HepG2 (cell line): ENCODE measurements at regions not wholly inside any gene's neighbourhood (a gene's known extent, or its start where the extent isn't known, plus 50 kb on each side); places are given as distances from the start of the nearest gene placed in this dataset.

ENCODE experiments used
- ATAC-seq: fragments of 200-7000 bp; cut with Tn5 transposase; 3 replicates; pipeline ENCODE4 v1.9.1; 2020; ENCODE audit warnings: mild to moderate bottlenecking, moderate library complexity
- BruUV-seq: library from RNA; stranded (reverse); fragments of 400-500 nt; replicated peaks from 2 replicates; lab custom pipeline; 2021; lab: Mats Ljungman, UMichigan
- CTCF ChIA-PET: fragments of 300-600 bp; formaldehyde crosslinking; extraction: SDS; loops from one replicate; lab custom pipeline; 2021; ENCODE audit warnings: low total read pairs, inconsistent platforms, low intra/inter-chr PET ratio; lab: Yijun Ruan, JAX
- POLR2A ChIA-PET: fragments of 350-600 bp; sonication (Branson Sonifier 250); formaldehyde crosslinking; loops from one replicate; lab custom pipeline; 2020; ENCODE audit warnings: antibody characterized with exemption, inconsistent platforms; lab: Yijun Ruan, JAX
- DNase-seq: peaks from one replicate; pipeline ENCODE4 v3.0.0-alpha.2; 2015; ENCODE audit warnings: low spot score
- FAIRE-seq: peaks from 3 replicates; lab custom pipeline; 2011; peaks lifted over from hg19 to GRCh38; lab: Jason Lieb, UNC
- H2AFZ ChIP-seq: one replicate; pipeline ENCODE4 v1.6.1; 2011; ENCODE audit warnings: low read length, inconsistent platforms
- H3K27ac ChIP-seq: fragments of 300-600 bp; 3 replicates; pipeline ENCODE4 v1.8.0; 2011; ENCODE audit warnings: mixed run types, mild to moderate bottlenecking, mixed read lengths, low read length, inconsistent platforms; ENCODE audit not compliant: insufficient read depth; ENCODE audit errors: extremely low read length
- H3K27me3 ChIP-seq, 2 experiments: fragments of 200-600 bp in 1 of 2; 2 replicates in 1 of 2; 3 replicates in 1 of 2; pipeline versions ENCODE4 v1.6.0 to v1.8.0; 2011; ENCODE audit warnings: low read length in 2 of 2, mild to moderate bottlenecking in 2 of 2, moderate library complexity in 2 of 2, inconsistent platforms in 1 of 2; ENCODE audit not compliant: insufficient read depth in 2 of 2, control insufficient read depth in 1 of 2
- H3K36me3 ChIP-seq, 2 experiments: fragments of 200-600 bp in 1 of 2; replicated peaks in 1 of 2; 2 replicates in 1 of 2; 3 replicates in 1 of 2; pipeline versions ENCODE4 v1.5.1 to v1.8.0; 2011; ENCODE audit warnings: low read length in 2 of 2, inconsistent platforms in 1 of 2; ENCODE audit not compliant: insufficient read depth in 2 of 2, control insufficient read depth in 1 of 2
- H3K4me1 ChIP-seq: 2 replicates; pipeline ENCODE4 v1.5.1; 2012; ENCODE audit warnings: low read length, inconsistent platforms; ENCODE audit not compliant: insufficient read depth
- H3K4me2 ChIP-seq: 2 replicates; pipeline ENCODE4 v1.6.0; 2011; ENCODE audit warnings: low read depth, low read length, inconsistent platforms
- H3K4me3 ChIP-seq, 3 experiments: fragments of 200-600 bp in 1 of 3; sonication (generic), shearing (Covaris generic) in 1 of 3; replicated peaks in 1 of 3; 2 replicates each; pipeline ENCODE4 v1.5.1; 2011 to 2016; ENCODE audit warnings: low read length in 3 of 3, inconsistent platforms in 2 of 3, low read depth in 2 of 3, mild to moderate bottlenecking in 2 of 3, control low read depth in 1 of 3, mixed read lengths in 1 of 3; ENCODE audit not compliant: insufficient read depth in 1 of 3
- H3K79me2 ChIP-seq: one replicate; pipeline ENCODE4 v1.6.1; 2011; ENCODE audit warnings: low read length, inconsistent platforms; ENCODE audit not compliant: insufficient read depth
- H3K9ac ChIP-seq: 2 replicates; pipeline ENCODE4 v1.6.0; 2011; ENCODE audit warnings: mild to moderate bottlenecking, low read depth, low read length, inconsistent platforms; ENCODE audit not compliant: insufficient read depth
- H3K9me3 ChIP-seq: 2 replicates; pipeline ENCODE4 v1.5.1; 2012; ENCODE audit warnings: mild to moderate bottlenecking, low read length
- H4K20me1 ChIP-seq: 2 replicates; pipeline ENCODE4 v1.6.0; 2011; ENCODE audit warnings: inconsistent platforms, mild to moderate bottlenecking, low read length, moderate library complexity; ENCODE audit not compliant: insufficient read depth
- FOXO1 ChIP-seq: sonication (generic); formaldehyde crosslinking; IDR thresholded peaks from 2 replicates; pipeline ENCODE4 v1.4.0; 2020; ENCODE audit warnings: missing genetic modification reagents
- HNRNPUL1 ChIP-seq: fragments of 200-400 bp; formaldehyde crosslinking; IDR thresholded peaks from 2 replicates; pipeline ENCODE4 v1.6.1; 2017; ENCODE audit warnings: low read depth, mild to moderate bottlenecking, low read length, moderate library complexity
- JUN ChIP-seq: sonication (generic); formaldehyde crosslinking; IDR thresholded peaks from 2 replicates; pipeline ENCODE4 v1.4.0; 2020; ENCODE audit warnings: mild to moderate bottlenecking, missing genetic modification reagents
- KDM2A ChIP-seq: sonication (generic); formaldehyde crosslinking; IDR thresholded peaks from 2 replicates; pipeline ENCODE4 v1.4.0; 2020; ENCODE audit warnings: low read depth, missing genetic modification reagents, borderline replicate concordance
- KLF9 ChIP-seq: IDR thresholded peaks from 2 replicates; pipeline ENCODE4 v1.6.1; 2016; ENCODE audit warnings: low read depth
- MTA1 ChIP-seq: sonication (generic); formaldehyde crosslinking; IDR thresholded peaks from 2 replicates; pipeline ENCODE4 v1.4.0; 2020; ENCODE audit warnings: missing genetic modification reagents, mild to moderate bottlenecking, borderline replicate concordance
- NCOA1 ChIP-seq: sonication (generic); formaldehyde crosslinking; IDR thresholded peaks from 2 replicates; pipeline ENCODE4 v1.9.0; 2021; ENCODE audit warnings: missing genetic modification reagents
- SAFB2 ChIP-seq: sonication (generic); formaldehyde crosslinking; IDR thresholded peaks from 2 replicates; pipeline ENCODE4 v1.5.1; 2020; ENCODE audit warnings: missing genetic modification reagents, low read depth, mild to moderate bottlenecking, borderline replicate concordance
- TEAD2 ChIP-seq: sonication (generic); formaldehyde crosslinking; IDR thresholded peaks from 2 replicates; pipeline ENCODE4 v1.9.0; 2021; ENCODE audit warnings: missing genetic modification reagents
- TP53 ChIP-seq: sonication (generic); formaldehyde crosslinking; conservative IDR thresholded peaks from 2 replicates; pipeline ENCODE4 v1.4.0; 2020; ENCODE audit warnings: missing genetic modification reagents
- ZNF460 ChIP-seq: sonication (generic); formaldehyde crosslinking; IDR thresholded peaks from 2 replicates; pipeline ENCODE4 v1.5.1; 2020; ENCODE audit warnings: missing genetic modification reagents, mild to moderate bottlenecking, borderline replicate concordance
- ZNF468 ChIP-seq: sonication (generic); formaldehyde crosslinking; IDR thresholded peaks from 2 replicates; pipeline ENCODE4 v1.8.0; 2022; ENCODE audit warnings: mild to moderate bottlenecking, moderate library complexity, missing genetic modification reagents
- ZNF546 ChIP-seq: sonication (generic); formaldehyde crosslinking; conservative IDR thresholded peaks from 2 replicates; pipeline ENCODE4 v1.8.1; 2023; ENCODE audit warnings: mild to moderate bottlenecking, missing genetic modification reagents
- ZNF678 ChIP-seq: sonication (generic); formaldehyde crosslinking; IDR thresholded peaks from 2 replicates; pipeline ENCODE4 v1.4.0; 2020; ENCODE audit warnings: mild to moderate bottlenecking, missing genetic modification reagents
- ZUFSP ChIP-seq: sonication (generic); formaldehyde crosslinking; IDR thresholded peaks from 2 replicates; pipeline ENCODE4 v1.9.0; 2021; ENCODE audit warnings: missing genetic modification reagents, mild to moderate bottlenecking, borderline replicate concordance
- ZZZ3 ChIP-seq: sonication (generic); formaldehyde crosslinking; IDR thresholded peaks from 2 replicates; pipeline ENCODE4 v1.4.0; 2020; ENCODE audit warnings: missing genetic modification reagents, mild to moderate bottlenecking, borderline replicate concordance
- in situ Hi-C: cut with HindIII; loops from 2 replicates; pipeline ENCODE4 v1.10.0; 2017; ENCODE audit warnings: low pct_unique_long_range_greater_than_20kb; ENCODE audit not compliant: extremely low pct_ligation_motif_present
- intact Hi-C: fragments of 100-400 bp; cut with micrococcal nuclease; formaldehyde crosslinking; loops from one replicate; pipeline ENCODE4 v1.10.0; 2022; ENCODE audit not compliant: unreplicated experiment
- TF ChIP-seq, protein P1 (sequence below): sonication (generic); formaldehyde crosslinking; IDR thresholded peaks from 2 replicates; pipeline ENCODE4 v1.8.0; 2023; ENCODE audit warnings: mild to moderate bottlenecking, missing genetic modification reagents
- TF ChIP-seq, protein P2 (sequence below): sonication (generic); formaldehyde crosslinking; IDR thresholded peaks from 2 replicates; pipeline ENCODE4 v1.4.0; 2020; ENCODE audit warnings: missing genetic modification reagents
- TF ChIP-seq, protein P3 (sequence below): IDR thresholded peaks from 2 replicates; pipeline ENCODE4 v1.6.1; 2016; ENCODE audit warnings: missing genetic modification reagents, missing compliant biosample characterization
- TF ChIP-seq, protein P4 (sequence below): sonication (generic); formaldehyde crosslinking; IDR thresholded peaks from 2 replicates; pipeline ENCODE4 v1.5.0; 2020; ENCODE audit warnings: mild to moderate bottlenecking, missing genetic modification reagents, moderate library complexity

DNA sequence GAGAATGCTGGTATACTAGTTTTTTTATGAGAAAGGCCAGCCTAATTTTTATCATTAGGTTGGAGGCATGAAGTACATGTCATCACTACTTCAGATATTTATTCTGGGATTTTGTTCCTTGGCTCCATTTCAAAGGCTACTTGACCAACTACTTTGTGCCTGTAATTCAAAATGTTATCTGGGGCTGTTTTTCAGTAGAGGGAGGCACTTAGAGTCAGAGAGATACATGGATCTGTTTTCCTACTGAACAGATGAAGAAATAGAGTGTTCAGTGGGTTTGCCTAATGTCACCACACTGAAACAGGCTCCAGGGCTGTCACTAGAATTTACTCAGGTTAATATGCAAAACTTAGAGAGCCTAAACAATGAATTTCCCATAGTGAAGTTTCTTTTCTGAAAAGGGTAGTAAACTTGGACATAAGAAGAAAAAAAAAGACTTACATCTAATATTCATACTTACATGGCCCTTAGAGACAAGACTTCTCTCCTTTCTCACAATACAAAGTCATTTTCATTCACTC is 127.3 kb upstream of the ITGB1 start:
- Histone ChIP-seq H3K36me3 (no peaks in the 10 kb centered on the region), H2AFZ (no peak overlapping the region), H3K79me2 (no peaks in the 10 kb centered on the region), H4K20me1 (no peaks in the 10 kb centered on the region), H3K27me3 (no peaks in the 10 kb centered on the region), H3K9me3 (no peaks in the 10 kb centered on the region), H3K9ac (no peak overlapping the region), H3K4me3 (no peak overlapping the region), H3K4me1 (no peaks in the 10 kb centered on the region), H3K4me2 (no peak overlapping the region), H3K27ac (no peak overlapping the region)
- CTCF ChIA-PET: no interaction called here
- no peak for FAIRE-seq
- no TSS peak for BruUV-seq
- ATAC-seq: no peak
- in situ Hi-C loops: no loop called here
- TF ChIP-seq, protein P1, sequence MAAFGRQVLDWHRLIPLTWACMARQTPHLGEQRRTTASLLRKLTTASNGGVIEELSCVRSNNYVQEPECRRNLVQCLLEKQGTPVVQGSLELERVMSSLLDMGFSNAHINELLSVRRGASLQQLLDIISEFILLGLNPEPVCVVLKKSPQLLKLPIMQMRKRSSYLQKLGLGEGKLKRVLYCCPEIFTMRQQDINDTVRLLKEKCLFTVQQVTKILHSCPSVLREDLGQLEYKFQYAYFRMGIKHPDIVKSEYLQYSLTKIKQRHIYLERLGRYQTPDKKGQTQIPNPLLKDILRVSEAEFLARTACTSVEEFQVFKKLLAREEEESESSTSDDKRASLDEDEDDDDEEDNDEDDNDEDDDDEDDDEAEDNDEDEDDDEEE (CRISPR knock-in tag): no peak
- TF ChIP-seq ZNF678 (CRISPR knock-in tag) (no peak), ZZZ3 (CRISPR knock-in tag) (no peak), JUN (no peak), ZNF546 (CRISPR knock-in tag) (no peak), FOXO1 (no peak), ZNF468 (CRISPR knock-in tag) (no peak), TEAD2 (CRISPR knock-in tag) (no peak), ZUFSP (no peak), NCOA1 (CRISPR knock-in tag) (no peak), KLF9 (no peak), MTA1 (CRISPR knock-in tag) (no peak), KDM2A (CRISPR knock-in tag) (no peak), TP53 (CRISPR knock-in tag) (no peak), ZNF460 (CRISPR knock-in tag) (no peak), SAFB2 (CRISPR knock-in tag) (no peak), HNRNPUL1 (no peak)
- TF ChIP-seq, protein P2, sequence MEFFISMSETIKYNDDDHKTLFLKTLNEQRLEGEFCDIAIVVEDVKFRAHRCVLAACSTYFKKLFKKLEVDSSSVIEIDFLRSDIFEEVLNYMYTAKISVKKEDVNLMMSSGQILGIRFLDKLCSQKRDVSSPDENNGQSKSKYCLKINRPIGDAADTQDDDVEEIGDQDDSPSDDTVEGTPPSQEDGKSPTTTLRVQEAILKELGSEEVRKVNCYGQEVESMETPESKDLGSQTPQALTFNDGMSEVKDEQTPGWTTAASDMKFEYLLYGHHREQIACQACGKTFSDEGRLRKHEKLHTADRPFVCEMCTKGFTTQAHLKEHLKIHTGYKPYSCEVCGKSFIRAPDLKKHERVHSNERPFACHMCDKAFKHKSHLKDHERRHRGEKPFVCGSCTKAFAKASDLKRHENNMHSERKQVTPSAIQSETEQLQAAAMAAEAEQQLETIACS (CRISPR knock-in tag): no peak
- TF ChIP-seq, protein P3, sequence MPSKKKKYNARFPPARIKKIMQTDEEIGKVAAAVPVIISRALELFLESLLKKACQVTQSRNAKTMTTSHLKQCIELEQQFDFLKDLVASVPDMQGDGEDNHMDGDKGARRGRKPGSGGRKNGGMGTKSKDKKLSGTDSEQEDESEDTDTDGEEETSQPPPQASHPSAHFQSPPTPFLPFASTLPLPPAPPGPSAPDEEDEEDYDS: no peak
- TF ChIP-seq, protein P4, sequence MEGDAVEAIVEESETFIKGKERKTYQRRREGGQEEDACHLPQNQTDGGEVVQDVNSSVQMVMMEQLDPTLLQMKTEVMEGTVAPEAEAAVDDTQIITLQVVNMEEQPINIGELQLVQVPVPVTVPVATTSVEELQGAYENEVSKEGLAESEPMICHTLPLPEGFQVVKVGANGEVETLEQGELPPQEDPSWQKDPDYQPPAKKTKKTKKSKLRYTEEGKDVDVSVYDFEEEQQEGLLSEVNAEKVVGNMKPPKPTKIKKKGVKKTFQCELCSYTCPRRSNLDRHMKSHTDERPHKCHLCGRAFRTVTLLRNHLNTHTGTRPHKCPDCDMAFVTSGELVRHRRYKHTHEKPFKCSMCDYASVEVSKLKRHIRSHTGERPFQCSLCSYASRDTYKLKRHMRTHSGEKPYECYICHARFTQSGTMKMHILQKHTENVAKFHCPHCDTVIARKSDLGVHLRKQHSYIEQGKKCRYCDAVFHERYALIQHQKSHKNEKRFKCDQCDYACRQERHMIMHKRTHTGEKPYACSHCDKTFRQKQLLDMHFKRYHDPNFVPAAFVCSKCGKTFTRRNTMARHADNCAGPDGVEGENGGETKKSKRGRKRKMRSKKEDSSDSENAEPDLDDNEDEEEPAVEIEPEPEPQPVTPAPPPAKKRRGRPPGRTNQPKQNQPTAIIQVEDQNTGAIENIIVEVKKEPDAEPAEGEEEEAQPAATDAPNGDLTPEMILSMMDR (CRISPR knock-in tag): no peak
- intact Hi-C loops: no loop called here
- DNase-seq: no peak
- POLR2A ChIA-PET: no interaction called here
